ENCODE measurements at regions not wholly inside any gene's neighbourhood (a gene's known extent, or its start where the extent isn't known, plus 50 kb on each side); places are given as distances from the start of the nearest gene placed in this dataset.
"Not testable (repeated sequence)": the region's sequence is repeated elsewhere in the genome, so short reads cannot be mapped to it uniquely, and the experiment has no call there.

DNA sequence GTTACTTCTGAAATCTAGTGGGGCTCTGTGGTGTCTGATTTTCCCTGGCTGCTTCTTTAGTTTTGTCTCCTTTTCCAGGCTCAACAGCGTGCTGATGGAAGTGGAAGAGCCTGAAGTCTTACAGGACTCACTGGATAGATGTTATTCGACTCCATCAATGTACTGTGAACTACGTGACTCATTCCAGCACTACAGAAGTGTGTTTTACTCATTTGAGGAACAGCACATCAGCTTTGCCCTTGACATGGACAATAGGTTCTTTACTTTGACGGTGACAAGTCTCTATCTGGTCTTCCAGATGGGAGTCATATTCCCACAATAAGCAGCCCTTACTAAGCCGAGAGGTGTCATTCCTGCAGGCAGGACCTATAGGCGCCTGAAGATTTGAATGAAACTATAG is 51.1 kb downstream of the NBPF8 start:
- not testable (repeated sequence) for DNase-seq (ENCODE audit: extremely low read depth, low read depth, low spot score)

DNA sequence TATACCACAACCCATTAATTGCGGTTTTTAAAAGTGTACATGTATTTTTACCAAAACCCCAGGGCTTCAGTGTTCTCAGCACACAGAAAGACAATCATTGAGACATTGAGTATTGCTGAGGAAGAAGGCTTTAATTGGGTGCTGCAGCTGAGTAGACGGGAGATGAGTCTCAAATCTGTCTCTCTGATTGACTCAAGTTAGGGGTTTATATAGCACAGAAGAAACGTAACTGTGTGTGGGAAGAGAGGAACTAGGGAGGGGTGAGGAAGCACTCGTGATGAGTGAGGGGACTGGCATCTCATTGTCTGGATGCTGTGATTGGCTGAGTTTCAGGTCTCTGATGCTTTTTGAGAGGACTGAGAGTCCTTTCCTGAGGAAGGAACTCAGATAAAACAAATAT is 62.8 kb downstream of the NBPF8 start:
- DNase-seq (ENCODE audit: extremely low read depth, low read depth, low spot score): not testable (repeated sequence)

DNA sequence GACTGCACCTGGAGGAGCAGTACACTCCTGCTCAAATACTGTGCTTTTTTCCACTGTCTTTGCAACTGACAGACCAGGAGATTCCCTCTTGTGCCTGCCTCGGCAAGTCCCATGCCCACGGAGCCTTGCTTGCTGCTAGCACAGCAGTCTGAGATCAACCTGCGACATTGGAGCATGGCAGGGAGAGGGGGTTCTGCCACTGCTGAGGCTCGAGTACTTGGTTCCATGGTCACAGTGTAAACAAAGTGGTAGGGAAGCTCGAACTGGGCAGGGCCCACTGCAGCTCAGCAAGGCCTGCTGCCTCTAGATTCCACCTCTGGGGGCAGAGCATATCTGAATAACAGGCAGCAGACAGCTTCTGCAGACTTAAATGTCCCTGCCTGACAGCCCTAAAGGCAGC is 63.6 kb downstream of the NBPF8 start:
- DNase-seq (ENCODE audit: extremely low read depth, low read depth, low spot score): not testable (repeated sequence)

DNA sequence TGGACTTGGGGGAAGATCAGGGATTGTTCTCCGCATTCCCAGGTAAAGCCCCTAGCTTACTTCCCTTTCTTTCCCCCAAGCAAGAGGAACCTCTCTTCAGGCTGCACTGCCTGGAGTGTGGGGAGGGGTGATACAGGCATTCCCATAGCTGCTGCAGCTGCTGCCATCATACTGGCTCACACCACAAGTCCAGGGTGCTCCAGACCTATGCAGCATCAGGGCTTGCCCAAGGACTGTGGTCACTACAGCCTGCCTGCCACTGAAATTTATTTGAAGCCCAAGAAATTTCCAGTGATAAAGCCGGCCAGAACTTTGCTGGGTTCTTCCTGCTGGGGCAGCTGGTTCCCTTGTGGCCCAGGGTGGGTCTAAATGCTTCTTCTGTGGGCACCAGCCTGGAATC is 72.7 kb downstream of the NBPF8 start:
- not testable (repeated sequence) for DNase-seq (ENCODE audit: extremely low read depth, low read depth, low spot score)

DNA sequence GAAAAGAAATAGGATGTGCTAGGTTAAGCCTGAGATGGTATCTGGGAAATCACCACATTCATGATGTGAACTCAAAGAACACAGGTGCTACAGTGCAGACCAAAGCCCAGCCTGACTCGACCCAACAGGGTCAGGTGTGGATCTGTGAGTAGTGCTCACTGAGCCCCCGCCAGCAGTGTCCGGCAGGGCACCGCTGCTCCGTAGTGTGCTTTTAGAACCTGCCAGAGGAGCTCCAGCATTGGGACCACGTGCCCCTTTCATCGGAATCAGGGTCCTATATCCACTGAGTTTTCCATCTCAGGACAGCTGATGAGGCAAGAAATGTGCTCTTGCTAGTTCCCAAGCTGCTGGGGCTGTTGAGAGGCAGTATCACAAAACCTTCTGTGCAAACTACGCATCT is 74.4 kb downstream of the NBPF8 start:
- not testable (repeated sequence) for DNase-seq (ENCODE audit: extremely low read depth, low read depth, low spot score)

DNA sequence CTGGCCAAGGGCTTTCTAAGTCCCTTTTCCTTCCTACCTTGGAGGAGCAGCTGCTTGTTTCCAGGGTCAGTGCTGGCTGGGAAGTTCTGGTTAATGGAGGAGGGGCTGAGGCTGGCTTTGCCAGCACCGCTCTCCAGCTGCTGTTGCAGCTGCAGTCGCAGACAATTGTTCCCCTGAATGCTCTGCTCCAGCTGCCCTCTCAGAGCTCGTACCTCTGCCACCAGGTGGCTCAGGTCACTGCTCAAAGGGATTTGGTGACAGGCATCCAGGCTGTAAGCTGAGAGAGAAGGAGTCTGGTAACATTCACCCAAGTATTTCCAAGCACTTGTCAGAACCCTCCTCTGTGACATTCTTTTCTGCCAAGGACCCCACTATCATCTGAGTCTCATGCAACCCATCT is 82.3 kb downstream of the NBPF8 start:
- DNase-seq (ENCODE audit: extremely low read depth, low read depth, low spot score): not testable (repeated sequence)

DNA sequence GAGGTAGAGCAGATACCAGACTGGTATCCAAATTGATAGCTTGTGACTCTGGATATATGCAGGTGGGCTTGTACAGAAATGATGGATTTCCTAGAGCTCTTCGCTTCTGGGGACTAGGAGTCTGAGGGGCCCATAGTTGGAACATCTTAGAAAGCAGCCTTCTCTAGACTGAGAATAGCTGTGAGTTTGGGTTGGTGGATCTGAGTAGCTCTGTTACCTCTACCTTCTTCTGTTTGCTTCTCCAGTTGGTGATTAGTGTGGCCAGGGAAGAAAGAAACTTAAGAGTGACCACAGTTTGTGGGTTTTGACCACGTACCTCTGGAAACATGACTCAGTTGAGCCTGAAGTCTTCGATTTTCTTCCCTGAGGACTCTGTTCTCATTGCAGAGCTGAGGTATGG is 88.4 kb downstream of the NBPF8 start:
- DNase-seq (ENCODE audit: extremely low read depth, low read depth, low spot score): not testable (repeated sequence)

DNA sequence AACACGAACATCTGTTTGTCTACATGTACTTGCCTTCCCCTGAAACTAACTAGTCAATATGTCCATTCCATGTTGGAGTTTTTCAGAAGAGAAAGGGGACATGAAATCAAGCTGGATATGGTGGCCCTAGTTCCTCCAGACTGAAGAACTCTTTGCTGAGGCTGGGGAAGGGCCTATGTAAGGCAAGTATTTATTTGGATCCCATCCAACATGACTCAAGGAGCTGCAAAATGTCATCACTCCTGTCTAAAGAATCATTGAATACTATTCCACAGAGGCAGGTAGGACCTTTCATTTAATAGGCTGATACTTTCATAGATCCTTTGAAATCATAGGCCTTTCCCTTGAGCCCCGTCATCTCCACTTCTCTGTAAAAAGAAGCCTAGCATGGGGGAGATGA is 91.5 kb downstream of the NBPF8 start:
- DNase-seq (ENCODE audit: extremely low read depth, low read depth, low spot score): not testable (repeated sequence)

DNA sequence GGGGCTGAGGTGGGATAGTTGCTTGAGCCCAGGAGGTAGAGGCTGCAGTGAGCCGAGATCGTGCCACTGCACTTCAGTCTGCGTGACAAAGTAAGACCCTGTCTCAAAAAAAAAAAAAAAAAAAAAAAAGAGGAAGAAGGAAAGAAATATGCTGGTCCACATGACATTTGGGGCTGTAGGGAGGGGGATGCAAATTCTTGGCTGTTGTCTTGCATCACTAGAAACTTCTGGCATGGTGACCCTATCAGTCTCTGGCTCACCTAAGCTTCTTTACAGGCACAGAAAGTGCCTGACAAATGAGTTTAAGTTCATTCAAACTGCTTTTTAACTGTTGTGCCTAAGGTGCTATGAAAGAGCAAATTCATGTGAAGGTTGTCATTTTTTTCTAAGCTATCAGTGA is 93.5 kb downstream of the NBPF8 start:
- DNase-seq (ENCODE audit: extremely low read depth, low read depth, low spot score): not testable (repeated sequence)

DNA sequence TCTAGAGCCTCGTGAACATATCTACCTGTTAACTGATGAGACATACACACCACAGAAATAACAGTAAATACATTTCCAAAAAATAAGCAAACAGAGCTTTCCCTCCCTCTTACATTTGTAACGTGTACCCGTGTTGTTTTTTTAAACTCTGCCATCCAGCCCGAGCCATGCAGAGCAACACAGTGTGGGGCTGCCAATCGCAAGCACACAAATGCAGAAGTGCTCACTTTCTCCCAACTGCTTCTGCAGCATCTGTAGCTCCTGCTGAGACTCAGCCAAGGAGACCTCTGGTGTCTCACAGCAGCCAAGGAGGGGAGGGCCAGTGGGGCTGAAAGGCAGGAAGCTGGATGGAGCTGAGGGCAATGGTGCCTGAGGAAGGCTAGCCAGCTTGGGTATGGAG is 94.4 kb downstream of the NBPF8 start:
- not testable (repeated sequence) for DNase-seq (ENCODE audit: extremely low read depth, low read depth, low spot score)

DNA sequence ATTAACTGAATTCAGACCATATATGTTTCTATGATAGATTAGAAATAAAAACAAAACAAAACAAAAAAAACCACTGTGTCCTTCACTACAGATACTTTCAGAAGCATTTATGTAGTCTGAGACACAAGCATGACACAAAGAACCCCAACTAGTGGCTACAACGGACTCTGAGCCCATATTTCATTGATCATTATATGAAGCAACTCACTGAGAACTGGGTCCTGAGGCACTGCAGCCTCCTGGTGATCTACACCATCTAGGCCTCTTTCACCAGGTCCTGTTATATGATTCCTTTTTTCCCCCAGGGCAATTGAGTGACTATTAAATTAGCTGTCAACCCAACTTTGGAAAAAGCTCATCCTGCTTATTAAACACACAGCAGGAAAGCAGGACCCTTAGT is 98.3 kb downstream of the NBPF8 start:
- DNase-seq (ENCODE audit: extremely low read depth, low read depth, low spot score): not testable (repeated sequence)

DNA sequence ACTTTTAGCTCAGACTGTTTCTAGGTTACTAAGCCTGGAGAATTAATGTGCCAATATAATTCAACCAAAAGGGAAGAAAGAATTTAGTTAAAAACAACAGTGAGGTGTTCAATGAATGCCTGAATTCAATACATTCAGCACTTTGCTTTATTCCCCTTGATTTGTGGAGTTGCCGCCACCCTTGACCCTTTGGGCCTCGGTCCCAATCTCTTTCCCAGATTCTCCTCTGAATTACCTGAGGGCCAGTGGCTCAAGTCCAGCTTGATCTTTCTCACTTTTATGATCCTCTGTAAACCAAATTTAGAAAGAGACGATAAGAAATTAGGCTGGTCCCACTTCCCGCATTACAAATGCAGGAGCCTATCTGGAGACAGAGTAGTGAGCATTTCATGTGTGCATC is 98.7 kb downstream of the NBPF8 start:
- not testable (repeated sequence) for DNase-seq (ENCODE audit: extremely low read depth, low read depth, low spot score)

DNA sequence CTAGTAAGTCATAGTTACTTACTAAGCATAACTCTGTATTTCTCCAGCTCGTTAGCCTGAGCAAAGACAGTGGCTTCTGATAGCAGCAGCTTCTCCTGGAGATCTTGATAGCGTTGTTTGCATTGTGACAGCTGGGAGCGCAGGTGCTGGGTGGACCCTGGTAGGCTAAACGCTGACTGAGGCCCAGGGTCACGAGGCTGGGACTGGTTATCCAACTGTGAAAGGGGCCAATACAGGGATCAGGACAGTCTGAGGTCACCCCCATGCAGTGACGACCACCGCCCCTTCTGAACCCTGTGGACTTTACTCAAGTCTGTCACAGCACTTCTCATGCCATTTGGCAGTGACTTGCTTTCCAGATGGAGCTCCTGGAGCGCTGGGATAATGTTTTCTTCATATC is 104.4 kb downstream of the NBPF8 start:
- DNase-seq (ENCODE audit: extremely low read depth, low read depth, low spot score): not testable (repeated sequence)

DNA sequence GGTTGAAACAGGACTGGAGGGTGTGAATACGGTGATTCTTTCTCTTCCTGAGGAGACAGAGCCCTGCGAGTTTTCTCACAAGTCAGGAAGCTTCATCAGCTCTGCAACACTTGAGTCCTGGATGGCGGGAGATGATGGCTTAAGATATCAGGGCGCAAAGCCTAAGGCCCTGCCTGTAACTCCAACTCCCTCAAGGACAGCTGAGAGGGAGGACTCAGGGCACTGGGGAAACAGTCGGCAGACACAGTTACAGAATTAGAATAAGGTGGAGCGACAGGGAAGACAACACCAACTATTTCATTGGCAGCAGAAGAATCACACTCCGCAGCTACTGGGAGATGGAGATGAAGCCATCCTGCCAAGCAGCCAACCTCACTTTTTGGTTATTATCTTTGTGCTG is 109.6 kb downstream of the NBPF8 start:
- DNase-seq (ENCODE audit: extremely low read depth, low read depth, low spot score): not testable (repeated sequence)

DNA sequence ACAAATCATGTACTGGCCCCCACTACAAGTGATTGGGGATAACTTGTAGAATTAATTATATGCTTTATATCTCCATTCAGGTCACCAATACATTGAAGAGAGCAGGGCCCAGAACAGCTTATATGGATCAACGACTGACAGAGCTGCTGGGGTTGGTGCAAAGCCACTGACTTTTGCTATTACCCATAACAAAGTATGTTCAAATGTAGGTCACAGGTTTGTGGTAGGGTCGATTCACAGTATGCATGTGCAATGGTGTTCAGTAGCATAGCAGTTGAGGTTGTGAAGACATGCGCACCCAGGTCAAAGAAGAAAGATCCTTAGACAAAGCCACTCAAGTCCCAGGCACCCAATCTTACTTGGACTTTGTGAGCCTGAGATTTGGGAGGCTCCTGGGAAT is 110.6 kb downstream of the NBPF8 start:
- not testable (repeated sequence) for DNase-seq (ENCODE audit: extremely low read depth, low read depth, low spot score)

DNA sequence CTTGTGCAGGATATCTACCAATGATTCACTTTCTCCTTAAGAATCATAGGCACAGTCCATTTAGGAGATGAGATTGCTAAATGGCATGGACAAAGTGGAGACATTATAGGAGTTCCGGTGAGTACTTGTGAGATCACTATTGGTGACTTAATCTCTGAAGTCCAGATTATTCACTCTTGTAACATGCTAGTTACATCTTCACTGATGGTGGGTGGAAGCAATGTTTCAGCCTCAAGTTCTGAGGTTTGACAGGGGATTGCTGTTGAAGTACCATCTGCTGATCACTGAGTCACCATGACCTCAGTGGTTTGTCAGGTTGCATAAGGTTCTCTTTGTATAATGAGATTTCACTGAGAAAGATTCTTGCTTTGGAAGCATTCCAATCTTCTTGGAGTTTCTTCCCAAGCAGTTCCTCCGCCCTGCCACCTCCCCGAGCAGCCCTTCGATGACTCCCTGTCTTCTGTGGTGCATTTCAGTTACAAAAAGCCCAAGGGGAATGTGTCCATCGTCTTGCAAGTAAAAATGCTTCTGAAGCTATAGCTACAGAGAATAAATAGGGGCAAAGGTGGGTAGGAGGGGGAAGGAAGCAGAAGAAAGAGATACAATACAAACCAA is 114.7 kb downstream of the NBPF8 start:
- DNase-seq (ENCODE audit: extremely low read depth, low read depth, low spot score): not testable (repeated sequence)

DNA sequence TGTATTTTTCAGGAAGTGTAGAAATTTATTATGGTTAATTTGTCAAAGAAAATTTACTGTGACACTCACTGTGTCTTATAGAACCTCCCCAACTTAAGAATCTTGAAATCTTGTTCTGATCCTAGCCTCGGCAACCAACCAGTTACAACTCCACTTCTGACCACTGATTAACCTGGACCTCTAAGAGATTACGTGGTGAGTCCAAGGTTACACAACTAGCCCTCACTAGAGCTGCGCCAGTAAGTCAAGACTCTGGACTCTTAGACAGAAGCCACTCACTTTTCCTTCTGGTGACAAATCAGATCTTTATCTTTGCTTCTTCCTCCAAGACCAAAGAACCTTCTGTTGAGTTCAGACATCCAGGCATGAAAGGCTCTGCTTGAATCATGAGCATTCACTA is 116.6 kb downstream of the NBPF8 start:
- DNase-seq (ENCODE audit: extremely low read depth, low read depth, low spot score): not testable (repeated sequence)

DNA sequence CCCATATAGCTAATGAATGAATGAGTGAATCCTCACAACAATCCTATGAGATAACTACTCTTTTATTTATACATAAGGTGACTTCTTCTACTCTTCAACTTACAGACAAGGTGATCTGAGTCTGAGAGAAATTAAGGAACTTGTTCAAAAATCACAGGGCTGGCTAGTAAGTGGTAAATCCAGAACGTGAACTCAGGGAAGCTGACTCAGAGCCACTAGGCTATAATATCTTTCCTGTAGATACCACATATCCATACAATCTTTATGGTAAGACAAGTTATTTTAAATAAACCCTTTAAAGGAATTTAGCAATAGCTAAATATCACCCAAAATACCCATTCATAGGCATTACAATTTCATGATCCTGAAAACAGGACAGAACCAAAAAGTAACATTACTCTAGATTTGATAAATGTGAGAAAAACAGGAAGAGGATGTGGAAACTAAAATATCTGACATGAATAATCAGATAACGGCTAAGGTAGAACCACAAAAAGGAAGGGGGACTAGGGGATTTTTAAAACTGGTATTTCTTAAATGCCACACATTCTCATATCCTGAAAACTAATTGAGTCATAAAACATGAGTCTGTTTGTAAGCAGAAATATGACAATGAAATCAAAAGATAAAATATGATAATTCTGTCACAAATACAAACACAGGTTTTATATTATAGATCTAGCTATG is 119.7 kb downstream of the NBPF8 start:
- DNase-seq (ENCODE audit: extremely low read depth, low read depth, low spot score): not testable (repeated sequence)

DNA sequence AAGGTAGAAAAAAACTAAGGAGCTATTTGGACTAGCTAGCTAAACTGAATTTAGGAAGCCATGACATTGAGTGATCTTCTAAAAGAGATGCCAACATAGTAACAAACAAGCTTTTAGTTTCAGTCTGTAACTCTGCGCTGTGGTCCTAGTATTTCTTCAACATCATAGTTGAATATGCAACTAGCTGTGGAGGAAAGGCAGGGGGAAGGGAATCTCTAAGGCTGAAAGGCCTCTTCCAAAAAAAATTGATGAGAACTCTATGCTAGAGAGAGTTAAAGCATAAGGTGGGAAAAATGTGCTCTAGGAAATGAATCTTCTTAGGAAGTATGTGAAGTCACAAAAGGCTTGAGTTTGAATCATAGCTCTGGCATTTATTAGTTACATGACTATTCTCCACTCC is 120.2 kb downstream of the NBPF8 start:
- peak; percentile 7 for DNase-seq (ENCODE audit: extremely low read depth, low read depth, low spot score)

DNA sequence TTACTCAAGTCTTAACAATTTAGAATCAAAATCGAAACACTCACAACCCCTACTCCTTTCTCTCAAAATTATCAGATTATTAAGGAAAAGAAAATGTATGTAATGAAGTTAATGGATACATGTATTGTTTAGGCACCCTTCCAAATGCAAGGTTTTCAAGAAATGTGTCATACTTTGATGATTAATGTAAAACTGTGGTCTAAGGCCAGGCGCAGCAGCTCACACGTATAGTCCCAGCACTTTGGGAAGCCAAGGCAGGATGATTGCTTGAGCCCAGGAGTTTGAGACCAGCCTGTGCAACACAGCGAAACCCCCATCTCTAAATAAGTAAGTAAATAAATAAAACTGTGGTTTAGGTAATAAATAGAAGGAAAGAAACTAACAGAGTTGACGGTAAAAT is 126.6 kb downstream of the NBPF8 start:
- DNase-seq (ENCODE audit: extremely low read depth, low read depth, low spot score): not testable (repeated sequence)

DNA sequence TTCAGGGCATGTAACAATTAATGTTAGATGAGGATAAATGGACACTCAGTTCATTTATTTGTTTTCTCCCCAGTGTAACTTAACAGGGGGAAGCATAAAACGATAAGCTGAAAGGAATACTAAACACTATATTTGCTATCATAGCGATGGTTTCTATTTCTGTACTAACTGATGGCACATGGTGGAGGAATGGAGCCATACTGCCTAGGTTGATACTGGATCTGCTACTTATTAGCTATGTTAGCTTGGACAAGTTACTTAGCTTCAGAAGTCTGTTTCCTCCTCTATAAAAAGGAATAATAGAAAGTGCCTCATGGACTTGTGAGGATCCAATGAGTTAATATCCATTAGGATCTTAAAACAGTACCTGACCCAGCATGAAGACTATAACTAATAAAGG is 127.5 kb downstream of the NBPF8 start:
- not testable (repeated sequence) for DNase-seq (ENCODE audit: extremely low read depth, low read depth, low spot score)

DNA sequence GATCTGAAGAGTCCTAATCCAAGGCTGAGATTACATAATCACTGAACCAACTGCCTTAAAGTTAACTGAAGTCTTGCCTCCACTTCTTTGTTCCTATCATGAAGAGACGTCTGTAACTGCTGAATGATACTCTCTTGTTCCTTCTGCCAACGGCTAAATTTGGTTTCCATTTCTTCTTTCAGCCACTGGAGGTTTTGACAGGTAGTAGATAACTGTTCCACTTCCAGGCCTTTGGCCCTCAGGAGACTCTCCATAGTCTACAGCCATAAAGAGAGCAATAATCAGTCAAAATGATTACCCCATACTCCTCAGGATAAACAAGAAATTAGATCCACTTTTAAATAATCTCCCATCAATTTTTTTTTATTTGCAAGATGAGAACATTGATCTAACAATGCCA is 128.1 kb downstream of the NBPF8 start:
- not testable (repeated sequence) for DNase-seq (ENCODE audit: extremely low read depth, low read depth, low spot score)

All from glomerular endothelial cell (primary cell).